ENCODE measurements at regions not wholly inside any gene's neighbourhood (a gene's known extent, or its start where the extent isn't known, plus 50 kb on each side); places are given as distances from the start of the nearest gene placed in this dataset.

DNA sequence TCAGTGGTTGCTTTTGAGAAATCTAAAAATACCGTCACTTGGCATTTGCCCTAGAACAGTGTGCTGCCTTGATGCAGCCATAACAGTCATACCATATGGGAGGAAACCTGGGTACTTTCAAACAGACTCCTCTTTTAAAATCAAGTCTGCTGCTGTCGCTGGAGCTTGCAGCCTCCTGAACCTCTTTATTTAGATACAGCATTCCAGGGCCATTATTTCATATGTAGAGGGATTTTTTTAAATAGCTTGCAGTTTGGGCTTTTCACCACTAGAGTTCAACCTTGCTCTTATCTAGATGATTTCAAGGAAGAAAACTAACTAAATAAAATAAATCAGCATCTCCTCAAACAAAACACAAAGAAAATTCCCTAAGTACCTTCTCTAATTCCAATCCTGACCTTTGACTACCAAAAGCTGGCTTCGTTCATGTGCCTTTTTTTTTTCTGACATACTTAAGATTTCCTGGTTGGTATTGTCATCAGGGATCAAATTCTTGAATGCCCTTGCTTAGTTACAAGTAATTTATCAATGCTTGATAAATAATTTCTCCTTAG, 111.6 kb downstream of the KBTBD8 start:
- H3K4me1 ChIP-seq: no peaks in the 10 kb centered on the region
- H3K27me3 ChIP-seq (ENCODE audit: low read depth): peaks cover 6% of the 10 kb centered on the region
- no peaks in the 10 kb centered on the region for H3K36me3 ChIP-seq
- intact Hi-C loops (cut with micrococcal nuclease): loop anchor here (10.0 kb wide), 1 partner anchor 1765 kb away; no protein-coding TSS in a partner anchor
- TF ChIP-seq, protein P1, sequence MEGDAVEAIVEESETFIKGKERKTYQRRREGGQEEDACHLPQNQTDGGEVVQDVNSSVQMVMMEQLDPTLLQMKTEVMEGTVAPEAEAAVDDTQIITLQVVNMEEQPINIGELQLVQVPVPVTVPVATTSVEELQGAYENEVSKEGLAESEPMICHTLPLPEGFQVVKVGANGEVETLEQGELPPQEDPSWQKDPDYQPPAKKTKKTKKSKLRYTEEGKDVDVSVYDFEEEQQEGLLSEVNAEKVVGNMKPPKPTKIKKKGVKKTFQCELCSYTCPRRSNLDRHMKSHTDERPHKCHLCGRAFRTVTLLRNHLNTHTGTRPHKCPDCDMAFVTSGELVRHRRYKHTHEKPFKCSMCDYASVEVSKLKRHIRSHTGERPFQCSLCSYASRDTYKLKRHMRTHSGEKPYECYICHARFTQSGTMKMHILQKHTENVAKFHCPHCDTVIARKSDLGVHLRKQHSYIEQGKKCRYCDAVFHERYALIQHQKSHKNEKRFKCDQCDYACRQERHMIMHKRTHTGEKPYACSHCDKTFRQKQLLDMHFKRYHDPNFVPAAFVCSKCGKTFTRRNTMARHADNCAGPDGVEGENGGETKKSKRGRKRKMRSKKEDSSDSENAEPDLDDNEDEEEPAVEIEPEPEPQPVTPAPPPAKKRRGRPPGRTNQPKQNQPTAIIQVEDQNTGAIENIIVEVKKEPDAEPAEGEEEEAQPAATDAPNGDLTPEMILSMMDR (IDR thresholded peaks at IDR 0.05; ENCODE audit: borderline replicate concordance): peak; percentile 42
- DNase-seq: no peak
- H3K4me3 ChIP-seq: no peak overlapping the region
- H3K9me3 ChIP-seq (replicated peaks): no peaks in the 10 kb centered on the region
- no peak overlapping the region for H3K27ac ChIP-seq (replicated peaks)

DNA sequence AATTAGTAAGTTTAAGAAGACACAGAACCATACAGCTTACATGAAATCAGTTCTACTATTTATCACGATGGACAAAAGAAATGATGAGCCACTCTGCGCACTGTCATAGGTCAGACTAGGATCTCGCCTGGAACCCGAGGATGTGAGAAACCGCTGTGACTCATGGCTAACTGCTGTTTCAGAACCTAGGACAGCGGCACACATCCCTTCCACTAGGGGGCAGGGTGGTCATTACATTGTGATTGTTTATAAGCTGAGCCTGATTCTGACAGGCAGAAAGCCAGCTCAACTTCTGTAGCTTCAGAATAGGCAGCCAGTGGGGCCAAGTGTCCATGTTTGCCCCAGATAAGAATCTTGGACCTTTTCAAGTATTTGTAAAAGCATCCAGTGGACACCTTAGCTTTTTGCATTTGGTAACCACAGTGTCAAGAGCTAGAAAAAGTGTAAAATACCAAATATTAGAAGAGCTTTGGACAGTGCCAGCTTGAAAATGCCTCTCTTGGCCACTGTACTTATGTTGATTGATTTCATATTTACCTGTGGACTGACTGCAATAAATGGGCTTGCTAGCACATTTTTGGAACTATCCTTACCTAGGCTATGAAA, 115.8 kb downstream of the KBTBD8 start:
- no peaks in the 10 kb centered on the region for H3K36me3 ChIP-seq
- no peak overlapping the region for H3K27ac ChIP-seq (replicated peaks)
- TF ChIP-seq, protein P1 (IDR thresholded peaks at IDR 0.05; ENCODE audit: borderline replicate concordance): peak; percentile 86
- H3K27me3 ChIP-seq (ENCODE audit: low read depth): peaks cover 15% of the 10 kb centered on the region
- H3K4me3 ChIP-seq: no peak overlapping the region
- no peaks in the 10 kb centered on the region for H3K4me1 ChIP-seq
- intact Hi-C loops (cut with micrococcal nuclease): loop anchor here (10.0 kb wide), 1 partner anchor 1761 kb away; no protein-coding TSS in a partner anchor
- H3K9me3 ChIP-seq (replicated peaks): no peaks in the 10 kb centered on the region
- DNase-seq: peak; percentile 51

DNA sequence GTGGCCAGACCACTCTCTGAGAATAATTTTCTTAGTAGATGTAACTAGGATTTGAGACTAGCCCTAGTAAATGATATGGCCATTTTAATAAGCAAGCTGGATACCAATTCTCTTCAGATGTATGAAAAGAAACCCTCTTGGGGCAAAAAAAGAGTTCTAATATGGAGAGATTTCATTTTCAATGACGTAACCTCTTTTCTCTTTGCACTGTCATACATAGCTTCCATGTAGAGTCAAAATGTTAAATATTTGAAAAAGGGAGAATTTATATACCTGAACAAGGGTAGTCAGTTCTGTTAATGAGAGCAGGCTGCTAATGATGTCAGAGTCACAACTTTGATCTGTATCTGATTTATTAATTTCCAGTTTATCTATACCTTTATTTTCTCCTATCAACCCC, 120.0 kb downstream of the KBTBD8 start:
- intact Hi-C loops (cut with micrococcal nuclease): loop anchor here (10.0 kb wide), 1 partner anchor 1757 kb away; no protein-coding TSS in a partner anchor
- DNase-seq: no peak
- TF ChIP-seq, protein P1 (IDR thresholded peaks at IDR 0.05; ENCODE audit: borderline replicate concordance): no peak
- peaks cover under 1% of the 10 kb centered on the region for H3K9me3 ChIP-seq (replicated peaks)
- H3K36me3 ChIP-seq: no peaks in the 10 kb centered on the region
- H3K27ac ChIP-seq (replicated peaks): no peak overlapping the region
- H3K27me3 ChIP-seq (ENCODE audit: low read depth): peaks cover 22% of the 10 kb centered on the region
- H3K4me1 ChIP-seq: no peaks in the 10 kb centered on the region
- no peak overlapping the region for H3K4me3 ChIP-seq

DNA sequence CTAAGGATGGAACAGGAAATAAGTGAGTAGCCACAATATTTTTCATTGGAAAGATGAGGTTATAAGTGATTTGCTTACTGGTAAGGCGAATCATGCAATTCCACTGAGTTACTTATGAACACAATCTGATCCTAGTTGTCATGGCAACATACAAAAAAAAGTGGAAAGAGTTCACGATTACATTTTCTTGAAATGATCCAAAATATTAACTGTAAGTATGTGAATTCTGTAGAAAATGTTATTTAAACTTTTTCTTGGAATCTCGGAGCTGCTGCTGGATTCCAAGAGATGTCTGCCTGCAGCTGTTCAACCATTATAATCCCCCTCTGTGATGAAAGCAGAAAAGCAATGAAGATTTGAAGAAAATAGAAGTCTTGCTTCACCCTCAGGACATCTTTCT, 120.5 kb downstream of the KBTBD8 start:
- no peak for DNase-seq
- Histone ChIP-seq H3K36me3 (no peaks in the 10 kb centered on the region), H3K27me3 (ENCODE audit: low read depth) (peaks cover 22% of the 10 kb centered on the region), H3K9me3 (replicated peaks) (peaks cover 5% of the 10 kb centered on the region), H3K4me1 (no peaks in the 10 kb centered on the region), H3K4me3 (no peak overlapping the region), H3K27ac (replicated peaks) (no peak overlapping the region)
- TF ChIP-seq, protein P1 (IDR thresholded peaks at IDR 0.05; ENCODE audit: borderline replicate concordance): no peak
- intact Hi-C loops (cut with micrococcal nuclease): loop anchor here (10.0 kb wide), 1 partner anchor 1756 kb away; no protein-coding TSS in a partner anchor

DNA sequence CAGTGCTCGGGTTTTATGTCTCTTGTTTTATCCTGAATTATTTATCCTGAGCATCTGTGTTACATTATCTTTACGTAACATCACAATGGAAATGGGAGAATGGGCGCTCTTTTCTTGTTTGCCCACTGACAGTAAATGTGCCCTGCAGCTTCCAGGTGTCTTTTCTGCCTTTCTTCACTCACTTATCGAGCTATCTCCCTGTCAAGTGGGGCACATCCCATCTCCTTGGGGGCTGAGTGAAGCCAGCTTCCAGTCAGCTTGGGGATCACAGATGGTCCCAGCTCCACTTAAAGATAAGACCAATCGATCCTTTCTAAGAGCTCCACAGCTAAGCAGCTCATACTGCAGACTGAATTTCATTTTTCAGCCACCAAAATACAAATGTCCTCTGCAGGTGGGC, 125.8 kb downstream of the KBTBD8 start:
- peaks cover 28% of the 10 kb centered on the region for H3K9me3 ChIP-seq (replicated peaks)
- H3K4me3 ChIP-seq: no peak overlapping the region
- TF ChIP-seq, protein P1 (IDR thresholded peaks at IDR 0.05; ENCODE audit: borderline replicate concordance): no peak
- intact Hi-C loops (cut with micrococcal nuclease): no loop called here
- H3K4me1 ChIP-seq: no peaks in the 10 kb centered on the region
- no peak for DNase-seq
- no peaks in the 10 kb centered on the region for H3K36me3 ChIP-seq
- H3K27ac ChIP-seq (replicated peaks): no peak overlapping the region
- H3K27me3 ChIP-seq (ENCODE audit: low read depth): peaks cover 7% of the 10 kb centered on the region
